HG03196 (cell line): ENCODE measurements at regions not wholly inside any gene's neighbourhood (a gene's known extent, or its start where the extent isn't known, plus 50 kb on each side); places are given as distances from the start of the nearest gene placed in this dataset.

ENCODE experiments used
- ATAC-seq: cut with Tn5 transposase; IDR thresholded peaks from one replicate; pipeline ENCODE4 v1.9.1; 2021; ENCODE audit not compliant: unreplicated experiment

DNA sequence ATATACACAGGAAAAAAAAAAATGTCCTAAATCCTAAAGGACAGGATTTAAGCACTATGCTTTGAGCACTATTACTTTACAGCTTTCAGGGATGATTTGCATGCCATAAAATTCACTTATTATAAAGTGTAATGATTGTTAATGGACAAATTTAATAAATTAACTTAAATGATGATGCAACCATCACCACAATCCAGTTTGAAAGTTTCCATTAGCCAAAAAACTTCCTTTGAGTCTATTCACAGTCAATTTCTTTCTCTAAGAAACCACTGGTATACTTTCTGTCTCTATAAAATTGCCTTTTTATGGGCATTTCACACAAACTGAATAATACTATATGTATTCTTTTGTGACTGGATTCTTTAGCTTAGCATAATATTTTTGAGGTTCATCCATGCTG, 111.1 kb upstream of the RIOK3 start:
- no peak for ATAC-seq

DNA sequence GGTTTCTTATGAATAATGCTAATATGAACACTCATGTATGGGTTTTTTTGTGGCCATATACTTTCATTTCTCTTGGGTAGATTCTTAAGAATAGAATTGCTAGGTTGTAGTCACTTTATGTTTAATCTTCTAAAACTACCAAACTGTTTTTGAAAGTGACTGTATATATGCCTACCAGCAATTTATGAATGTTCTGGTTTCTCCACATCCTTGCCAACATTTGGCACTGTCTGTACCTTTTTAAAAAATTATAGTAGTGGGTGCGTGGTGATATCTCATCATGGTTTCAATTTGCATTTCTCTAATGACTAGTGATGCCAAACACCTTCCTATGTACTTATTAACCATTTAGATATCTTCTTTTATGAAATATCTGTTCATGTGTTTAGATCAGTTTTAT, 110.6 kb upstream of the RIOK3 start:
- no peak for ATAC-seq

DNA sequence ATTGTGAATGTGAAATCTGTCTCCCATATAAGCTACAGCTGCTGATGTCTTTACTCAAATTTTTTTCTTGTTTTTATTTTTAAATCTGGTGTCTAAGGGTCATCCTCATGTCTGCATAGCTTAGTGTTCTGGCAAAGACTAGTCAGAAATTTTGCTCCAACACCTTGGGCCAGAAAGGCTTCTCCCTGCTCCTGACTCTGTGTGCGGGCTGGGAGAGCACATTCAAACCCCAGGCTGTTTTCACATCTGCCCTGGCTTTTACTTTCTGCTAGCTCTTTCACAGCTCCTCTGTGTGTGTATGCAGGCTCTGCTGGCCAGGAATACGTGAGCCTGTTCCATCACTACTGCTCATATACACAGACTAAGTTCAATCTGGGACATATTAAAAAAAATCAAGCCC, 102.9 kb upstream of the RIOK3 start:
- no peak for ATAC-seq

DNA sequence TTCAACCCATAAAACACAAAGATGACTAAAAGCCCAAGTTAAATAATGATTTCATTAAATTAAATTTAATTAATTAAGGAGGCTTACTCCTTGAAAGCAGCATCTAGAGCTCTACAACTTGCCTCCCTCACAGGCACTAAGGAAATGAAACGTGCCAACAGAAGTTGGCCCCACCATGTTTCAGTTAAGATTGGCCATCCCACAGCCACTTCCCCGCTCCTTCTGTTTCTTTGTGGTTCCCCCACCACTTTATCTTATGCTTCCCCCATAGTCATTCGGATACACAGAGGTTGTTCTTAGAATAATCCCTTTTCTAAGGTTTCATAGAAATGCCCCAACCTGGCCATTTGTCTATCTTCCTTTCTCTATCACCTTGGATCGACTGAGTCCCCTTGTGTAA, 101.6 kb upstream of the RIOK3 start:
- ATAC-seq: no peak

DNA sequence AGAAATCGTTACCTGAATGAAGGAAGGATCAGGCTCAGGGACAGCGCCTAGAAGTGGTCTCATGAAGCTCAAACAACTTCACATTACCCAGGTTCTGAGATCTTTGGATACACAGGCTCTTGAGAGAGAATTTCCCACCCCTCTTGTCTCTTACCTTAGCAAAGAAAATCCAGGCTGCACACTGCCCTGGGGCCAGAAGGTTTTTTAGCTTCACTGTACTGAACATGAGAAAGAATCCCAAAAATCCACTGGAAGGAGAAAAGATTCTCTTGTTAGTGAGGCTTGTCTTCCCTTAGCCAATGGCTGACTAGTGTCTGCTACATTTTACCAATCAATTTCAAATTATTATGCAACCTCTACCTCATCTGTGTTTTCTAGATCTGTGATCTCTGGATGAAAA, 101.0 kb upstream of the RIOK3 start:
- no peak for ATAC-seq

DNA sequence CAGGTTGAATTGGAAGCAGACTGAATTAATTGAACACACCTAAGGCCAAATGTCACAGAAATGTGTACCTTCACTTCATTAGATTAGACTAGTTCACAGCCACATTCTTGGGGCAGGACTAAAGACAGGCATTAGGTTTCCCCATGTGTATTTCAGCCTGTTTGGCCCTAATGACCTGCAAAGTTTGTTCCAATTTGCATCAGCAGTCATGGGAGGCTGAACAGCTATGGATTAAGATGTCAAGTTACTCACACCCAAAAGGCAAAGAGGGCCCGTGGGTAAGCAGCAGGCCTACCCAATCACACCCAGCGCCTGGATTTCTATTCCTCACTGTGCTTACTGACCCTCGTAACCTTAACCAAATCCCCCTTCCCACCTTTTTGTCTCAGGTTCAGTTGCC, 99.6 kb upstream of the RIOK3 start:
- ATAC-seq: no peak

DNA sequence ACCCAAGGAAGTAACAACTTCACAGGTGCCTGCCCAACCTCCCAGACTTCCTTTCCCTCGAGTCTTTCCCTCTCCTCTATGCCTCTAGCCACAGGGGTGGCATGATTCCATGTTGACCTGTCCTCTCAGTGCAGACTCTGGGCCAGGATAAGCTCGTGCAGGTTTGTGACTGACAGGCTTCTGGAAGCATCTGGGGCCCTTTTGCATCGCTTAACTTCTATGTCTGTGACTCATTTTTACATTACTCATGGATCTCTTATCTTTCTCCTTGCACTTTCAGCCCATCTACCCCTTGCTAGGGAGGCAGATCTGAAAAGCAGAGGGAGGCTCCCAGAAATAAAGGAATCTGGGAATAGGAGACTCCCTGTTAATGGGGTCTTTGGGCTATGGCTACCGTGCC, 98.5 kb upstream of the RIOK3 start:
- ATAC-seq: no peak

GRCh38 chr18:23355206-23355605, 97.9 kb upstream of the RIOK3 start:
- ATAC-seq: no peak

DNA sequence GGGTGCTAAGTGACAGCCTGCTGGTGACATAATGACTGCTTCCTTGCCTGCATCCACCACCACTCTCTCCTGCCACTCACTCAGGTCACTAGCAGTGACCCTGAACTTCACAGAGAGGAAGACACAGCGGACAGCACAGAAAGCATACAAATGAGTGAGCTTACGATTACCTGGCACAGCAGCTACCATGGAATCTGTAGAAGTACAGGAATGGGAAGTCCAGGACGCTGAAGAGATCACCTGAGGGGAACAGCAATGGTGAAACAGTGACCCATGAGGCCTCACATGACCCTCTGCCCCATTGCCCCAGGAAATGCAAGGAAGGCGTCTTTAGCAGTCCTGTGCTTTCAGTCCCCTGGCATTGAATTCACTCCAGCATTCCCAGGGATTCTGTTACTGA, 96.7 kb upstream of the RIOK3 start:
- no peak for ATAC-seq

DNA sequence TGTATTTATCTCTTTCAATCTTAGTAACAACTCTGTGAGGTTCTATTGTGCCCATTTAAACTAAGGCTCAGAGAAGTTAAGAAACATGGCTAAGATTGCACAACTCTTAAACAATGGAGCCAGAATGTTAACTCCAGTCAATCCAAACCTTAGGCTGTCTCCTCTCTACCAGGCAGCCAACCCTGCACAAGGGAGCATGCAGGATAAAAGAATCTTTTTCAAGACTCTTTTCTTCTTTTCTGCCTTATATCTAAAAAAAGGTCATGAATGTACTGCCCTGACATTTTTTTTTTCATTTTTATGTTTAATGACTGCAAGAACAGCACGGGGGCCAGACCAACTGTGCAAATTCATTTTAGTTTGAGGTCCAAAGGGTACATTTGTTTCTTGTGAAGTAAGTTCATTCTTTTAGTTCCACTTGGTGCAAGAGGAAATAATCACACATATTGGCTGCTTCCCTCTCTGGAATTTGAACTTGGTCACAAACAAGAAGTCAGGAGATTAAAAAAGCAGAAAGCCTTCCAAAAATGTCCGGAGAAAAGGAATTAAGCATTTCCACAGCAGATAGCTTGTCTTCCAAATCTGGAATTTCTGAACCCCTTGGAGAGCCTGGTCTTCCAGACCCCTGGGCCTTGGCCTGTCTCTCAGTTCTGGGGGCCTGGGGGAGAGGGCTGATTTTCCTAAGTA, 96.0 kb upstream of the RIOK3 start:
- ATAC-seq: no peak

GRCh38 chr18:23357996-23358594, 95.0 kb upstream of the RIOK3 start:
- no peak for ATAC-seq

DNA sequence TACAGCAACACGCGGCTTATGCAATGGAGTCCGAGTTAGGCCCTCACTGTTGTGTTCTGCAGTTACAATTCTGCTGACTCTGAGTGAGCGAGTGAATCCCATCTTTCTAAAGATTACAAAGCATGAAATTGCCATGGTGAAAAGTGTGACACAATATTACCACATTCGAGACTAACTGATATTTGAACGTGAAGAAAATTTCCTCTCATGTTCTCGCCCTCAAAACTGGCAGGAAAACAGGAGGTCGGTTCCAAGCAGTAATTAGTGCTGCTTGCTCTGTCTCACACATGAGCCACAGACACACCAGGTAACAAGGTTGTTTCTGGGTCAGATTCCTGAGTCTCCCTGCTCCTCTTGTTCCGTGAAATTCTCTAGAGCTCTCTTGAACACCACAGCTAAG, 93.7 kb upstream of the RIOK3 start:
- ATAC-seq: no peak

DNA sequence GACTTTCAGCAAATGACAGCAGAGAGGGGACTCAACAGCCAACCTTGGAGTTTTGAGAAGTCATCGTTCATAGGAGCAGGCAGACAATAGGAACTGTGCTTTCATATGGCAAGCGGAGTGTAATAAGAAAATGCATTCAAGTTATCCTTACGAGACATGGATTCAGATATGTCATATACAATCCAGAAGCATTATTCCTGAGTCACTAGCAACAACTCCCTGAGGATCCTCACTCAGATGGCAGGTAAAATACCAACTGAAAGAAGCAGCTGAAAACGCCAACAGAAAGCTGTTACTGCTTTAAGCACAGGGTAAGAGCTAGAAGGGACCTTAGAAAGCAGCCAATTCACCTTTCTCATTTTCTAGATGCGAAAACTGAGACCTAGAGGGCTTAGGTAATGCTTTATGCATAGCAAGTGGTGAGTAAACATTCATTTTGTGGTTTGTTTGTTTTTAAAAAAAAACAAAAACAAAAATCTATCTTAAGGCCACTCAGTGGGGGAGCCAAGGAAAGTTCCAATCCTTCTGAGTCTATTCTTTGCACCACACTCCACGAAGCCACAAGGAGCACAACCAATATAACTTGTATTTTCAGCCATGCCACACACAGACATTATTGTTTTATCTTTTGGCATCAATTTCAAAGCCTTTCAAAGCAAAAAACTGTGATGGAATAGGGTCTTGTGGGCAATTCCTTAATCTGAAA, 89.1 kb upstream of the RIOK3 start:
- no peak for ATAC-seq

DNA sequence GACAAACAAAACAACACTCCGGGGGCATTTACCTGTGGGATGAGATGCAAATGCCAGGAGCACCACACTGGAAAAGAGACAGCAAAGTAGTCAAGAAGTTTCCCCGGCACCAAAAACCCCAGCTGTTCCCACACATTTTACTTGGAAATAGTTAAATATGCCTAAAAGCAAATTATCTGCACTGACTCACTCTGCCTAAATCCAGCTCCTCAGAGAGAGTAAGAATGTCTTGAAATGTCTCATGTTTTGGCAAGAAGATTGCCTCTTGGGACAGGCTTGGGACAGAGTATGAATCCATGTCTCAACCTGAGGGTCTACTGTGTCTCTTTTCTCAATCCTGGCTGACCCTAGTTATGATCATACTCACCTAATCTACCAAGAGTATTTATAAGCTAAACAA, 87.5 kb upstream of the RIOK3 start:
- ATAC-seq: no peak

DNA sequence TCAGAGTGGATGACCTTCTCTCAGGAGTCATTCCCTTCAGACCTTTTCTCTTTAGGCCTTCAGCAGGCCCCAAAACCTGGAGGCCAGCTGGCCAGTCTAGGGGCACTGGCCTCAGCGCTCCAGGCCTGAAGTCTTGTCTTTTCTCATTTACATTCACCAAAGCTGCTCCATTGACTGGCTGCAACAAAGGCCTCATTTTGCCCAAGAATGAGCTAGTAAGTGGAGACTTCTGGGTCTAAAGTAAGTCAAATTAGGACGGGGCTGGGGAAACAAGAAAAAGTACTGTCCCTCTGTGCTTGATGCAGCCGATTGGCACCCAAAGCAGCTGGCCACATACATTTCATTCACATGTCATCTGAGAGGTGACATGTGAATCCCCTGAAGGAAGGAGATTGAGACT, 83.8 kb upstream of the RIOK3 start:
- ATAC-seq: no peak

DNA sequence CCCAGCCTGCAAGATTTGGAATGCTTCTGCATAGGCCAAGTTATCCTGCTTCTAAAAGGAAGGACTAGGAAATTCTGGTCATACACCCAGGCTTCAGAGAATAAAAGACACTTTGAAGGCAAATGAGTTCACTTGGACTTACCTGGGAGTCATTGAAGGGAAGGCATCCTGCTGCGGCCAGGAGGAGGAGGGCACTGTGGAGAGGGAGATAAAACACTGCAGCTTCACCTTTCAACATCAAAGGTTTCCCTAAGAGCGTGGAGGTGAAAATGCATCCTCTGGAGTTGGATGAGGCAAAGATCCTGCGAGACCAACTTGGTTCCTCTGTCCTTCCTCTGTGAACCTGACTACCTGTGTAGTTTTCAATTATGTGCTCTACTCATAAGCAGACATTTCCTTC, 79.5 kb upstream of the RIOK3 start:
- ATAC-seq: no peak

DNA sequence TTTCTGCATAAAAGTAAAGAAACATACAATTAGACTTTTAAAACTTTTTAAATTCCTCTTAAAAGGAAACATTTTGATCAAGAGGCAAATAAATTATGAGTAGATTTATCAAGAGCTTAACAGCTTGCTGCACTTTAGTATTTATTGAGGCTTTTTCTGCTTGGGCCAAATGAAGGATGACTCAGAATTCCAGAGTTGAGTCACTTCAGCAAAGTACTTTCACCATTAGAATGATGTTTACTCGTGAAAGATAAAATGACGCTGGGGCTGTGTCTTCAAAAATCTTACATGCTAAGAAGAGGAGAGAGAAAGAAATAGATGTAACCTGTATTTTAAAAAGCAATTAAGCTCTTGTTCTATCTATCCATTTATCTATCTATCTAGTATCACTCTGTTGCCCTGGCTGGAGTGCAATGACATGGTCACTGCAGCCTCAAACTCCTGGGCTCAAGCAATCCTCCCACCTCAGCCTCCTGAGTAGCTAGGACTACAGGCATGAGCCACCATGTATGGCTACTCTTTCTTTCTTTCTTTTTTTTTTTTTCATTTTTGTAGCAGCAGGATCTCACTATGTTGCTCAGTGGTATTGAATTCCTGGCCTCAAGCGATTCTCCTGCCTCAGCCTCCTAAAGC, 75.3 kb upstream of the RIOK3 start:
- no peak for ATAC-seq

- ATAC-seq: no peak
These were observed 74.8 kb upstream of the RIOK3 start for GRCh38 chr18:23378302-23378686.

DNA sequence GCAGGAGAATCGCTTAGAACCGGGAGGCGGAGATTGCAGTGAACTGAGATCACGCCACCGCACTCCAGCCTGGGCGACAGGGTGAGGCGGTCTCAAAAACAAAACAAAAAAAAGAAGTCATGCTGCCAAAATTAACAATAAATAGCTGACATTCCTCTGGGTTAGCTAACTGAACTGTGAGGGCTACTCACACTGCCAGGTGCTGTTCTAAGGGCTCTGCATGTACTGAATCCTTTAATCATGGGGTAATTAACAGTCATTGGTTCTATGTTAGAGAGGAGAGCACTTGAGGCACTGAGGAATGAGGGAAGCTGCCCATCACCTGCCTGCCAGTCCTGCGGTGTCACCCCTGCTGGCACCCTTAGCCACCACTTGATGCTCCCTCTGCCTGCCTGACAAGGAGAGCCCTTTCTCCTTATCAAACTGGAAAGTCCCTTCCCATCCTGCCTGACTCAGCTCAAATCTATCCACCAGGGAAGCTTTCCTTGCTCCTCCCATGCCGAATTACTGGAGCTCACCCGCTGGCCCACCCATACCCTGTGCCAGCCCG, 73.0 kb upstream of the RIOK3 start:
- ATAC-seq: no peak

DNA sequence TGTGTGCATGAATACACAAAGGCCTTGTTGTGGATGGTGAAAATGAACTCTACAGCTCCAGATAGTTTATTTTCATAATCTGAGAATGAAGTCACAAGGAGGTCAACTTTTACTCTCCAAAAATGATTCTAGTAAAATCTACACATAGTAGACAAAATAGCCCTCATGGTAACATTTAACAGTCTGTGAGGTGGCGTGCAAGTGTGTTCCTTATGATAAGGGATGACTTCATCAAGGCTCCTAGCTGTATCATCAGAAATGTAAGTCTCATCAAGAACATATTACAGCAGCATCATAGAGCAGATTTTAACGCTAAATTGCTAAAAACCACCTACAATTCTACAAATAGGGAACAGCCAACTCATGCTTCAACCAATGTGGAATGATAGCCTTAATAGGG, 72.3 kb upstream of the RIOK3 start:
- ATAC-seq: no peak

DNA sequence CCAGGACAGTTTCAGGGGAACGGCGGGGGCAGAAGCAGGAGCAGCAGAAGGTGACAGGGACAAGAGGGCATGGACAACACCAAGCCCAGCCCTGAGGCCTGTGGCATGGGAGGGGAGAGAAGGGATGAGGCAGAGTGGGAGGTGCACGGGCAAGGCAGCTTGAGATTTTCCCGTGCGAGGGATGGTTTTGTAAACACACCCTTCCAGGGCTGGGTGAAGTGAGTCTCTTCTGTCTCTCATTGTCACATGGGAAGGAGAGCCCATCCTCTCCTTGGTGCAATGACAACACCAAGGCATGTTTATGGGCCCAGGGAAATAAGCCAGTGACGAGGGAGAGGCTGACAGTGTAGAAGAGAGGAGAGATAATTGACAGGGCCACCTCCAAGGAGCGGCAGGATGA, 69.6 kb upstream of the RIOK3 start:
- no peak for ATAC-seq
